ENCODE measurements at regions not wholly inside any gene's neighbourhood (a gene's known extent, or its start where the extent isn't known, plus 50 kb on each side); places are given as distances from the start of the nearest gene placed in this dataset.

DNA sequence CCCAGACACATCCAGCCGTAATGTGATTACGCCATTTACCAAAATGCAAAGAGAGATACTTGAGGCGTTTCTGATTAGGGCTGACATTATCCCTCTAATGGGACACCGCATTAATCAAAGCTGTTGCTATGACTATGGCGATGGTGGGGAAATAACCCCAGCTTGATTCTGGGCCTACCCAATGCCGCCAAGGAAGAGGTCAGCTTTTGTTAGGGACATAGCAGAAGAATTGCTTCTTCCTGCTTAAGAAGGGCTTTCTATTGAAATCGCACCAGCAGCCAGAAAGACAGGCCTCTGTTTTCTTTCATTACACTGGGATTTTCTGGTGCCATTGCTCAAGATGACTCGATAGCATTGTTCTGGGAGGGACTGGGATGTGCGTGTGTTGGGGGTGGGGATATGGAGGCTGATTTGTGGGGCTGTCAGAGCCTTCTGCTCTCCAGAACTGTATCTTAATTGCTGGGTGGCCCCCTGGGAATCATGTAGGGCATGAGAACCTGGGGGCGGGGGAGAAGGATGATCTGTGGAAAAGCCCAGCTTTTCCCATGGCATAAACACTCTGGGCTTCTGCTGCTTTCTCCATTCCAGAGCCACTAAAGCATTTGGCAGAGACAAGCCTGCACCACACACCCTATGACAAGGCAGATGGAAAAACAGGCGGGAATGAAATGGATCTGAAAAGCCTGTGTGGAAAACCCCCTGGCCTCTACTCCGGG, 106.5 kb upstream of the RAD23B start:
- Mint-ChIP-seq H3K36me3 (ENCODE audit: low read depth) (no peaks in the 10 kb centered on the region), H3K4me3 (no peak overlapping the region), H3K27me3 (ENCODE audit: insufficient read depth) (peaks cover 8% of the 10 kb centered on the region), H3K4me1 (ENCODE audit: low read depth) (peaks cover 29% of the 10 kb centered on the region), H3K27ac (no peak overlapping the region), H3K9me3 (no peaks in the 10 kb centered on the region)
- intact Hi-C loops (cut with micrococcal nuclease): no loop called here
- no peak for DNase-seq (ENCODE audit: low spot score)

DNA sequence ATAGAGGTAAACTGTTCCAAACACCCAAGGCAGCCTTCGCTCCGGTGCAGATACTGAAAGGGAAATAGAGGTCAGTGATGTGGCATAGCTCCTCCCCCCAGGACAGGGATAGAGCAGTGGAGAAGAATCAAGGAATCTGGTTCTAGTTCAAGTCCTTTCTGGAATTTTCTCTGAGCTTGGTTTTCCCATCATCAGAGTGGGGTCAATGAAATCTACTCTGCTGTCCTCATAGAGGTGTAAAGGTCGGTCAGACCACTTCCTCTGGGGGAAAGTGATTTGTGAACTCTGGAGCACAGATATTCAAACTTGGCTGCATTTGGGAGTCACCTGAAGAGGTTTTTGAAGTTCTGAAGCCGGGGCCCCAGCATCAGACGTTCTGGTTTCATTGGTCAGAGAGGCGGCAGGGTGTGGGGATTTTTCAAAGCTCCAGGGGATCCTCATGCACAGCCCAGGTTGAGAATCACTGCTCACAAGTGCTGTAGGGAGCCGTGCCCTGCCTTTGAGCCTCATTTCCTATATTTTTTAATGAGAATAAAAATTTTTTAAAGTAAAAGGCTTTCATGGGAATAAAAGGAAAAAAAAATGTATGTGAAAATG, 105.7 kb upstream of the RAD23B start:
- no peak overlapping the region for H3K4me3 Mint-ChIP-seq
- H3K9me3 Mint-ChIP-seq: no peaks in the 10 kb centered on the region
- intact Hi-C loops (cut with micrococcal nuclease): no loop called here
- no peak overlapping the region for H3K27ac Mint-ChIP-seq
- peaks cover 11% of the 10 kb centered on the region for H3K27me3 Mint-ChIP-seq (ENCODE audit: insufficient read depth)
- H3K4me1 Mint-ChIP-seq (ENCODE audit: low read depth): peaks cover 24% of the 10 kb centered on the region
- H3K36me3 Mint-ChIP-seq (ENCODE audit: low read depth): no peaks in the 10 kb centered on the region
- no peak for DNase-seq (ENCODE audit: low spot score)

DNA sequence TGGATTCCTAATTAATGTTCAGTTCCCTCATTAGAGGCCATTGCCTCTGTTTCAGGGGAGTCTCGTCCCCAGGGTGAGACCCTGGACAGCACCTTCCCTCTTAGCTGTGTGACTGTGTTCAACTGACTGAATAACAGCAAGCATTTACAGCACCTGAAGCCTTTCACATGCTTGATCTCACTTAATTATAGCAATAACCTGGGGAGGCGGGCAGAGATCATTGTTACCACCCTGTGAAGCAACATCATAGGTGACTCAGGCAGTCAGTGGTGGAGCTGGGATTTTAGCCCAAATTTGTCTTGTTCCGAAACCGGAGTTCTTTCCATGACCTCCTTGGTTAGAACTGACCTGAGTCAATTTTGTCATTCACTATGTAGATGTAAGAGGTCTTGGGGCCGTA, 105.2 kb upstream of the RAD23B start:
- Mint-ChIP-seq H3K27me3 (ENCODE audit: insufficient read depth) (peaks cover 11% of the 10 kb centered on the region), H3K36me3 (ENCODE audit: low read depth) (no peaks in the 10 kb centered on the region), H3K4me3 (no peak overlapping the region), H3K27ac (no peak overlapping the region), H3K9me3 (no peaks in the 10 kb centered on the region), H3K4me1 (ENCODE audit: low read depth) (peaks cover 19% of the 10 kb centered on the region)
- intact Hi-C loops (cut with micrococcal nuclease): no loop called here
- DNase-seq (ENCODE audit: low spot score): no peak

DNA sequence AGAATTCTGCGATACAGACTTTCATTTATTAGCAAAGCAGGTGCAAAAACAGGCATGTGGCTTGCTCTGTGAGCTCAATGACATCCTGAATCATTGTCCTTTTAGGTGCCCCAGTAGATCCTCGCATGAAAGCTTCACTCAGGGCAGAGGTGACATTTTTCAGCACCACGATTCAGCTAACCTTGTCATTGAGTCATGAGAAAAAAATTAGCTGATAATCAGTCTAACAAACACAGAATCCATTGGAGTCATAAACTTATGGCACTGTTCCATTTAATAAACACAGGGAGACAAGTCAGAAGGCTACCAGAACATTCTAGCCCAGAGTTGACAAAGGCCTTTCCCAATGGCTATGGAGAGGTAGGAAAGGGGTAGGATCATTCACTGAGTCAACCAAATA, 104.8 kb upstream of the RAD23B start:
- Mint-ChIP-seq H3K9me3 (peaks cover 3% of the 10 kb centered on the region), H3K4me1 (ENCODE audit: low read depth) (peaks cover 15% of the 10 kb centered on the region), H3K4me3 (no peak overlapping the region), H3K27ac (no peak overlapping the region), H3K27me3 (ENCODE audit: insufficient read depth) (peaks cover 14% of the 10 kb centered on the region), H3K36me3 (ENCODE audit: low read depth) (no peaks in the 10 kb centered on the region)
- DNase-seq (ENCODE audit: low spot score): no peak
- intact Hi-C loops (cut with micrococcal nuclease): no loop called here

DNA sequence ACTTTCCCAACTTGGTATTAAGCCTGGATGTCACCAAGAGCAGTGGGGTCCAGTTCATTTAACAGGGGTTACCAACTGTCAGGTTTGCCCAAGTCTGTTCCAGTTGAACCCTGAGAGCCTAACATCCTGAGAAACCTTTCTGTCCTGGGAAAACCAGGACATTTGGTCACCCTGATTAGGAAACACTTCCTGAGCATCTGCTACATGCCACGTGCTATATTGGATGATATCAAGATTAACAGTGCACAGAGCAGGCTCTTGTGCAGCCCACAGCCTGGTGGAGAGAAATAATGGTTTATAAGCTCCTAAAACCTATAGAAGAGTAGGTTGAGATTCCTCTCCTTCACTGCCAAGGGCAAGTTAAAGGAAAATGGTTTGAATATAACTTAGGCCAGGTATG, 102.9 kb upstream of the RAD23B start:
- H3K27me3 Mint-ChIP-seq (ENCODE audit: insufficient read depth): peaks cover 14% of the 10 kb centered on the region

DNA sequence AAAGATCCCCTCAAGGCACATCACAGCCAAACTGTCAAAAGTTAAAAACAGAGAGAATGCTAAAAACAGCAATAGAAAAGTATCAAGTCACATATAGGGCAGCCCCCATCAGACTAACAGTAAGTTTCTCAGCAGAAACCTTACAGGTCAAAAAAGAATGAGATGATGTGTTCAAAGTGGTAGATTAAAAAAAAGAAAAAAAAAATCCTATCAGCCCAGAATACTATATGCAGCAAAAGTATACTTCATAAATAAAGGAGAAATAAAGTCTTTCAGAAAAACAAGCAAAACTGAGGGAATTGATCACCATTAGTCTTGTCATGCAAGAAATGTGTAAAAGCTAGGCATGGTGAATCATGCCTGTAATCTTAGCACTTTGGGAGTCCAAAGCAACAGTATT, 99.9 kb upstream of the RAD23B start:
- Mint-ChIP-seq H3K27me3 (ENCODE audit: insufficient read depth) (peaks cover 12% of the 10 kb centered on the region), H3K4me3 (no peak overlapping the region)

More for the DNA sequence above, 102.9 kb upstream of the RAD23B start:
- DNase-seq (ENCODE audit: low spot score): no peak
- intact Hi-C loops (cut with micrococcal nuclease): no loop called here
- Mint-ChIP-seq H3K9me3 (peaks cover 4% of the 10 kb centered on the region), H3K27ac (no peak overlapping the region), H3K36me3 (ENCODE audit: low read depth) (no peaks in the 10 kb centered on the region), H3K4me1 (ENCODE audit: low read depth) (no peaks in the 10 kb centered on the region), H3K4me3 (no peak overlapping the region)

DNA sequence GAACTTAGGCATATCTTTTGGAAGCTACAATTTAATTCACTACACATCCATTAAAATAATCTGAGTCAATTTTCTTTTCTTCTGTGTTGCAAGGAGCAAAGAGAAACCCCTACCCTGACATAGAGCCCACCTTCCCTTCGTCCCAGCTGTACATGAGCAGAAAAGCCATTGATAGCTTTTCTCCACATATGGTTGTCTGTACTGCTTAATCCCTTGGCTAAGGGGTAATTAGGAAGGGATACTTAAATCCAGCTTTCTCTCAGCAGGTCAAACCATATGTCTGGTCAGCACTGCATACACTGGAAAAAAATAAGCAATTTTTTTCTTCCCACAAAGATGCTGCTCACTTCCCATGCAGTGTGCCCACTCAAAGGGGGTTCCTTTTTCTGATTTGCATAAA, 94.7 kb upstream of the RAD23B start:
- no peak for DNase-seq (ENCODE audit: low spot score)
- Mint-ChIP-seq H3K27me3 (ENCODE audit: insufficient read depth) (no peaks in the 10 kb centered on the region), H3K27ac (no peak overlapping the region), H3K36me3 (ENCODE audit: low read depth) (no peaks in the 10 kb centered on the region), H3K9me3 (peaks cover under 1% of the 10 kb centered on the region), H3K4me1 (ENCODE audit: low read depth) (no peaks in the 10 kb centered on the region), H3K4me3 (no peak overlapping the region)
- intact Hi-C loops (cut with micrococcal nuclease): no loop called here

More for the DNA sequence above, 99.9 kb upstream of the RAD23B start:
- intact Hi-C loops (cut with micrococcal nuclease): no loop called here
- H3K27ac Mint-ChIP-seq: no peak overlapping the region
- DNase-seq (ENCODE audit: low spot score): no peak
- no peaks in the 10 kb centered on the region for H3K36me3 Mint-ChIP-seq (ENCODE audit: low read depth)
- H3K4me1 Mint-ChIP-seq (ENCODE audit: low read depth): no peaks in the 10 kb centered on the region
- peaks cover 4% of the 10 kb centered on the region for H3K9me3 Mint-ChIP-seq

DNA sequence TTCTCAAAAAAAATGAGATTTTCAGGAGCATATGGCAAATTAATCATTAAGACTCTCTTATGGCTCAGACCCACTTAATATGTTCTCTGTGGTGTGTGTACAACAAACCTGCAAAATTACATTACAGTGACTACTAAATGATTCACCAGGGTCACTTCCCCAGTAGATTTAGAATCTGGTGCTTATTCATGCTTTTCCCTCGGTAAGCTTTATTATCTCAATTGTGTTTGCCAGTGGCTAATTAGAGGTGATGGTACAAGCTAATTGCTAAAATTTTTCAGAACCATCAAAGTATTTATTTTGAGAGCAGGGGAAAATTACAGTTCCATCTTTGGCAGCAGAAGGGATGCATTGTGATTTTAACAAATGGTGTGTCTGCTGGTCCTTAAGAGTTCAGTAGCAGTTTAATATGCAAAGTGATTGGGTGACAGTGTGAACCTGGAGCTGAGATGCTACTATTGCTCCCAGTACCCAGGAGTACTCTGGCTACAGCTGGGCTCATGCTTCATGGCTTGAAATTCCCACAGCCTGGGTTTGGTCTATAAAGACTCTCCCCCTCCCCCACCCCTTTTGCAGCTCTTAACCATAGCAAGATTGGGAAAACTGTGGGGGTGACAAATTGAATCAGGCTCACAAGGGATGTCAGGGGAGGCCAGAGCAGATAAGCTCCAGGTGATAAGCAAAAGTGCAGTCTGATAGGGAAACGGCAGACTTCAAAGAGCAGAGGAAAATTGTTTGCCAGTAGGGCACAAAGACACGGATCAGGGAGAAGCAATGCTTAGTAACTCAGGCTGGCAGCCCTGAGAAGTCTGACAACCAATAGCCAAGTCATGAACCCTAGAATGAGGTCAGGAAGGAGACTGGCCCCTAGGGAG, 92.8 kb upstream of the RAD23B start:
- Mint-ChIP-seq H3K27me3 (ENCODE audit: insufficient read depth) (no peaks in the 10 kb centered on the region), H3K4me1 (ENCODE audit: low read depth) (no peaks in the 10 kb centered on the region), H3K9me3 (no peaks in the 10 kb centered on the region), H3K36me3 (ENCODE audit: low read depth) (no peaks in the 10 kb centered on the region), H3K4me3 (no peak overlapping the region), H3K27ac (no peak overlapping the region)
- intact Hi-C loops (cut with micrococcal nuclease): no loop called here
- no peak for DNase-seq (ENCODE audit: low spot score)

DNA sequence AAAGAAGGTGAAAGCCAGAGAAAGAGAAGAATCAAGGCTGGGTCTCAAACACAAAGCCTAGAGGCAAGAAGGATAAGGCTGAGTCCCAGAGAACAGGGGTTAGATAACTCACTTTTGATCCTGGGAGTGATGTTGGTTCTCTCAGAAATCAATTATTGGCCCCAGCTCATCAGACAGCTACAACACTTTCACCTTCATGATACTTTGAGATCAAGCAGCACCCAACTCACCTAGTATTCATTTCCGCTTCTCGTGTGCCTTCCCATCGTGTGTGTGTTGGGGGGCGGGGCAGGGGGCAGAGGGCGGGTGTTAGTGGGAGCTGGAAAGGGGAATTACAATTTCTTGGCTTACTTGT, 92.2 kb upstream of the RAD23B start:
- intact Hi-C loops (cut with micrococcal nuclease): no loop called here
- no peaks in the 10 kb centered on the region for H3K9me3 Mint-ChIP-seq
- no peak for DNase-seq (ENCODE audit: low spot score)
- H3K27me3 Mint-ChIP-seq (ENCODE audit: insufficient read depth): no peaks in the 10 kb centered on the region
- no peaks in the 10 kb centered on the region for H3K4me1 Mint-ChIP-seq (ENCODE audit: low read depth)
- no peak overlapping the region for H3K4me3 Mint-ChIP-seq
- H3K27ac Mint-ChIP-seq: no peak overlapping the region
- H3K36me3 Mint-ChIP-seq (ENCODE audit: low read depth): no peaks in the 10 kb centered on the region

DNA sequence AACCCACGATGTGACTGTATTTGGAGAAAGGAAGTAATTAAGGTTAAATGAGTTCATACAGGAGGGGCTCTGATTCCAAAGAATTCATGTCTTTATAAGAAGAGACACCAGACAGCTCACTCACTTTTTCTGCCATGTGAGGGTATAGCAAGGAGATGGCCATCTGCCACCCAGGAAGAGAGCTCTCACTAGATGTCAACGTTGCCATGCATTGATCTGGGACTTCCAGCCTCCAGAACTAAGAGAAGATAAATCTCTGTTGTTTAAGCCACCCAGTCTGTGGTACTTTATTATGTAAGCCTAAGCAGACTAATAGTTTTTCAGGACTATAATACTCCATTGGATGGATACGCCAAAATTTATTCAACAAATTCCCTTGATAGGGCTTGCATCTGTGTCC, 89.8 kb upstream of the RAD23B start:
- no peak for DNase-seq (ENCODE audit: low spot score)
- Mint-ChIP-seq H3K4me1 (ENCODE audit: low read depth) (no peaks in the 10 kb centered on the region), H3K9me3 (no peaks in the 10 kb centered on the region), H3K36me3 (ENCODE audit: low read depth) (no peaks in the 10 kb centered on the region), H3K4me3 (no peak overlapping the region), H3K27me3 (ENCODE audit: insufficient read depth) (no peaks in the 10 kb centered on the region), H3K27ac (no peak overlapping the region)
- intact Hi-C loops (cut with micrococcal nuclease): no loop called here

DNA sequence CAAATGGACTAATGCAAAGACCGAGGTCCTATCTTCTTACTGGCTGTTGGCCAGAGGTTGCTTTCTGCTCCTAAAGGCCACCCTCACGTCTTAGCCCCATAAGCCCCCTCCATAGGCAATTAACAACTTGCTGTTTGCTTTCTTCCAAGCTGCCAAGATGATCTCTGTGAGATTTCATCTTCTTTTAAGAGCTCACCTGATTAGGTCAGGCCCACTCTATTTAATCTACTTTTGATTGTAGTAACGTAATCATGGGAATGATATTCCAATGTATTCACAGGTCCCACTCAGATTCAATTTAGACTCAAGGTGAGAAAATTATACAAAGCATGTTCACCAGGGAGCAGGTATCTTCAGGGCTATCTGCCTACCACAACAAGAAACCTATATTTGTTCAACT, 84.4 kb upstream of the RAD23B start:
- Mint-ChIP-seq H3K4me3 (no peak overlapping the region), H3K27ac (no peak overlapping the region), H3K4me1 (ENCODE audit: low read depth) (no peaks in the 10 kb centered on the region), H3K36me3 (ENCODE audit: low read depth) (no peaks in the 10 kb centered on the region), H3K27me3 (ENCODE audit: insufficient read depth) (no peaks in the 10 kb centered on the region), H3K9me3 (peaks cover 4% of the 10 kb centered on the region)
- no peak for DNase-seq (ENCODE audit: low spot score)
- intact Hi-C loops (cut with micrococcal nuclease): no loop called here

DNA sequence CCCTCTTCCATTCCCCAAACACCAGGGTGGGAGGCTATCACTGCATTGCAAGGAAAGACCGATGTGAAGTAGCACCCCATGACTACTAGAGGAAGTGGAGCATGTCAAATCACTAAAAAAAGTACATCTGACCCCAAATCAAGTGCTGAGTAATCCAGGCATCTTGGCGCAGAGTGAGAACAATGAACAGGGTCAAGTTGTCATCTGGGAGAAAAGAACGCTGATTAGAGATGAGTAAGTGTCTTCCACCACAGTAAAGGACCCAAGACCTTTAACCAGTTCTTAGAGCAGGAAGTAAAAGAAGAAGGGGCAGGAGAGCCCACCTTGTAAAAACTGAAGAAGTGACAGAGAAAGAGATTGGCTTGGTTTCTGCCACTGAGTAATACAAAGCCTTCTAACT, 75.0 kb upstream of the RAD23B start:
- peaks cover 7% of the 10 kb centered on the region for H3K27me3 Mint-ChIP-seq (ENCODE audit: insufficient read depth)
- intact Hi-C loops (cut with micrococcal nuclease): no loop called here

DNA sequence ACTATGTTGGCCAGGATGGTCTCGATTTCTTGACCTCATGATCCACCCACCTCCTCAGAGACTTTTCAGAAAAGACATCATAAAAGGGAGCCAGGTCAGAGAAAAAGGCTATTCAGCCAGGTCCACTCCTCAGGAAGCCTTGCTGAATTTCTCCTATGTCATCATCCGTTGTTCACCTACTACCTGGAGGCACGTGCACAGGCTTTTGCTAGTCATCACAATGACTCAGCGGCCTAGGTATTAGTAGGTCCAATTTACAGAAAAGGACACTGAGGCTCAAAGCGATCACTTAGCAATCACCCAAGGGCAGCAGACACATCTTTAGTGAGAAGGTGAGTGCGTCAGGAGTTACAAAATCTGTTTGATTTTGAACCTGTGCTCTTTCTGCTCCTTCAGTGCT, 72.3 kb upstream of the RAD23B start:
- peaks cover 14% of the 10 kb centered on the region for H3K4me1 Mint-ChIP-seq (ENCODE audit: low read depth)
- H3K9me3 Mint-ChIP-seq: no peaks in the 10 kb centered on the region
- H3K27ac Mint-ChIP-seq: no peak overlapping the region
- H3K36me3 Mint-ChIP-seq (ENCODE audit: low read depth): no peaks in the 10 kb centered on the region
- peaks cover 5% of the 10 kb centered on the region for H3K27me3 Mint-ChIP-seq (ENCODE audit: insufficient read depth)
- intact Hi-C loops (cut with micrococcal nuclease): loop anchor here (5.0 kb wide), 1 partner anchor 122 kb away; no protein-coding TSS in a partner anchor
- no peak overlapping the region for H3K4me3 Mint-ChIP-seq
- DNase-seq (ENCODE audit: low spot score): no peak

More for the DNA sequence above, 75.0 kb upstream of the RAD23B start:
- H3K9me3 Mint-ChIP-seq: no peaks in the 10 kb centered on the region
- no peak for DNase-seq (ENCODE audit: low spot score)
- no peak overlapping the region for H3K4me3 Mint-ChIP-seq
- H3K36me3 Mint-ChIP-seq (ENCODE audit: low read depth): no peaks in the 10 kb centered on the region
- peaks cover 4% of the 10 kb centered on the region for H3K4me1 Mint-ChIP-seq (ENCODE audit: low read depth)
- no peak overlapping the region for H3K27ac Mint-ChIP-seq
